HG03097 (cell line): ENCODE measurements at regions not wholly inside any gene's neighbourhood (a gene's known extent, or its start where the extent isn't known, plus 50 kb on each side); places are given as distances from the start of the nearest gene placed in this dataset.

Experiments used
- ATAC-seq: cut with Tn5 transposase; IDR thresholded peaks from one replicate; pipeline ENCODE4 v1.9.1; 2021; ENCODE audit not compliant: unreplicated experiment, low FRiP score

GRCh38 chr12:23426328-23426727, 523.1 kb downstream of the SOX5 start:
- ATAC-seq: no peak

GRCh38 chr12:23428758-23429157, 520.7 kb downstream of the SOX5 start:
- ATAC-seq: no peak

GRCh38 chr12:23431006-23431405, 518.5 kb downstream of the SOX5 start:
- no peak for ATAC-seq

- no peak for ATAC-seq
Observed at GRCh38 chr12:23433121-23433520, 516.3 kb downstream of the SOX5 start.

- no peak for ATAC-seq
Observed at GRCh38 chr12:23434154-23434553, 515.3 kb downstream of the SOX5 start.

GRCh38 chr12:23446746-23447145, 502.7 kb downstream of the SOX5 start:
- no peak for ATAC-seq

- no peak for ATAC-seq
Observed at GRCh38 chr12:23450810-23451209, 498.7 kb downstream of the SOX5 start.

- ATAC-seq: no peak
Observed at GRCh38 chr12:23455283-23455682, 494.2 kb downstream of the SOX5 start.

- ATAC-seq: no peak
Observed at GRCh38 chr12:23458640-23459039, 490.8 kb downstream of the SOX5 start.

GRCh38 chr12:23462546-23462945, 486.9 kb downstream of the SOX5 start:
- ATAC-seq: no peak

- ATAC-seq: no peak
Observed at GRCh38 chr12:23463172-23463571, 486.3 kb downstream of the SOX5 start.

- ATAC-seq: no peak
Observed at GRCh38 chr12:23464241-23464812, 485.1 kb downstream of the SOX5 start.

GRCh38 chr12:23472329-23472971, 477.0 kb downstream of the SOX5 start:
- ATAC-seq: no peak

- ATAC-seq: no peak
Observed at GRCh38 chr12:23473071-23473470, 476.4 kb downstream of the SOX5 start.

- no peak for ATAC-seq
Observed at GRCh38 chr12:23474438-23474976, 475.0 kb downstream of the SOX5 start.
